GM12872 (cell line): ENCODE measurements at regions not wholly inside any gene's neighbourhood (a gene's known extent, or its start where the extent isn't known, plus 50 kb on each side); places are given as distances from the start of the nearest gene placed in this dataset.

ENCODE experiments used
- TF ChIP-seq, protein P1 (sequence below): IDR thresholded peaks from 3 replicates; pipeline ENCODE4 v1.5.1; 2011; ENCODE audit warnings: low read depth, mild to moderate bottlenecking, low read length, moderate library complexity; ENCODE audit not compliant: insufficient read depth

DNA sequence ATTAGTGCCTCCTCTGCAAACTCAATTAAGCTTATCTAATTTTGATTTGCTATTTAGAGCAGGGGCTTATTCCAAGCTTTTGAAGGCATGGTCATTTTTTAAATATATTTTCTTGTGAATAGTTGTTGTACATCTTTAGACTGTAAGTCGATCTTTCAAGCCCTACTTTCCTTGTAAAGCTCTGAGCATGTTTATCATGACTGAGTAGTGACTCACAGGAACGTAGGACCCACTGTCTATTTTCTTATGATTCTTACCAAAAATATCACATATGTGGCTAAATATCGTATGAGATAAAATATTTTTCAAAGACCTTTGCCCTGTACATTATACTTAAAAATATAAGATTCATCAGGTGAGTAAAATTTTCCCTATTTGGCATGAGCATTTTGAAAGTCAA is 440.4 kb upstream of the GRIN3A start:
- TF ChIP-seq, protein P1, sequence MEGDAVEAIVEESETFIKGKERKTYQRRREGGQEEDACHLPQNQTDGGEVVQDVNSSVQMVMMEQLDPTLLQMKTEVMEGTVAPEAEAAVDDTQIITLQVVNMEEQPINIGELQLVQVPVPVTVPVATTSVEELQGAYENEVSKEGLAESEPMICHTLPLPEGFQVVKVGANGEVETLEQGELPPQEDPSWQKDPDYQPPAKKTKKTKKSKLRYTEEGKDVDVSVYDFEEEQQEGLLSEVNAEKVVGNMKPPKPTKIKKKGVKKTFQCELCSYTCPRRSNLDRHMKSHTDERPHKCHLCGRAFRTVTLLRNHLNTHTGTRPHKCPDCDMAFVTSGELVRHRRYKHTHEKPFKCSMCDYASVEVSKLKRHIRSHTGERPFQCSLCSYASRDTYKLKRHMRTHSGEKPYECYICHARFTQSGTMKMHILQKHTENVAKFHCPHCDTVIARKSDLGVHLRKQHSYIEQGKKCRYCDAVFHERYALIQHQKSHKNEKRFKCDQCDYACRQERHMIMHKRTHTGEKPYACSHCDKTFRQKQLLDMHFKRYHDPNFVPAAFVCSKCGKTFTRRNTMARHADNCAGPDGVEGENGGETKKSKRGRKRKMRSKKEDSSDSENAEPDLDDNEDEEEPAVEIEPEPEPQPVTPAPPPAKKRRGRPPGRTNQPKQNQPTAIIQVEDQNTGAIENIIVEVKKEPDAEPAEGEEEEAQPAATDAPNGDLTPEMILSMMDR: no peak

DNA sequence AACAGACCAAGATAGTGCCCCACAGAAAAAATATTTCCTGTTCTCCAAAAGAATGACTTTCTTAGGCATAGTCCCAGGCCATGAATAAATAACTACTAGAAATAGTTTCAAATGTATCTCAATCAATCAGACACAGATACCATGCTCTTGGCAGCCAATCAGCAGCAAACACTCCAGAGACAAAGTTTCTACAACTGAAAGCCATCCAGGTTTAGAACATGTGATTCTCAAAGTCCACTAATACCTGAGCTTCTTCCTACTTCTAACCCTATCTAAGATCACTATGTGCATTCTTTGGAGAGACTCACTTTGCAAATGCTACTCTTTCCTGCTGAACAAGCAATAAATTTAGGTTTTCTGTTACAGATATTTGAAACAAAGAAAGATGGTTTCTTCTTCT is 425.8 kb upstream of the GRIN3A start:
- TF ChIP-seq, protein P1: no peak

DNA sequence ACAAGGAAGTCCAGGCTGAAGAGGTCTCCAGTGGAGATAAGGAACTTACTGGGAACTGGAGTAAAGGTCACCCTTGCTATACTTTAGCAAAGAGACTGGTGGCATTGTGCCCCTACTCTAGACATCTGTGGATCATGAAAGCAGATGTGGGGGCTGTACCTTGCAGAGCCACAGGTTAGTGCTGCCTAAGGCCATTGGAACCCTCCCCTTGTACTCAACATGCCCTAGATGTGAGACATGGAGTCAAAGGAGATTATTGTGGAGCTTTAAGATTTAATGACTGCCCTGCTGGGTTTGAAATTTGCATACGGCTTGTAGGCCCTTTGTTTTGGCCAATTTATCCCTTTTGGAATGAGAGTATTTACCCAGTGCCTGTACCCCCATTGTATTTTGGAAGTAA is 397.3 kb upstream of the GRIN3A start:
- TF ChIP-seq, protein P1: no peak

DNA sequence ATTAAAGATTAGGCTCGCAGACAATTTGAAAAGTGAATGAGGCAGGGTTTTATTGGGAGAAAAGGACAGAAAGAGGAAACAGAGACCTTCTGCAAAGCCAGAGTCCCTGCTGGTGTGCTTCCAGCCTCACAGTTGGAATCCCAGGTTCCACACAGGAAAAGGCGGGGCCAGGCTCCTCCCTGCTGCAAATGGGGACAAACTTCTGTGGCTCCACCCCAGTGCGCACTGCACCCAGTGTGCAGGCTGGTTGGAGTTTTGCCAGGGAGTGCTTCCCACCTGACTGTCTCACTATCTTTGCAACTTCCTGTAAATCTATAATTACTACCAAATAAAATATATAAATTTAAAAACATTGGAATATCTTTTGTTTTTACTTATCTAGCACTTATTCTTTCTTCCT is 386.0 kb upstream of the GRIN3A start:
- TF ChIP-seq, protein P1: no peak

DNA sequence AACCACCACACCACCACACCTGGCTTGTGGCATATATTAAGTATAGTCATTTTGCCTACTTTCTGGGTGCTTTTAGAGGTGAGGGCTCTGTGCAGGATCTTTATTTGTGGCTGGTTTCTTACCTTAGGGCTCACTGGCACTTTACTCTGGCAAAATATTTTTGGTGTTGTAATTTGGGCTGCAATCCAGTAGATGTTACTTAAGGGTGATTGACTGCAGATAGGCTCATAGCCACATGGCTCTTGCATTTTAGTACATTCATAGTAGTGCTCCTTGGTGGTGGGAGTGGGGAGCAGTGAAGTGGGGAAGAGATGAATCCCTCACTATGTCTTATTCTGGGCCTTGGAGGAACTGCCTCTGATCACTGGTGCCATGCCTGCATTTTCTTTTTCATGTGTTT is 376.1 kb upstream of the GRIN3A start:
- TF ChIP-seq, protein P1: no peak

DNA sequence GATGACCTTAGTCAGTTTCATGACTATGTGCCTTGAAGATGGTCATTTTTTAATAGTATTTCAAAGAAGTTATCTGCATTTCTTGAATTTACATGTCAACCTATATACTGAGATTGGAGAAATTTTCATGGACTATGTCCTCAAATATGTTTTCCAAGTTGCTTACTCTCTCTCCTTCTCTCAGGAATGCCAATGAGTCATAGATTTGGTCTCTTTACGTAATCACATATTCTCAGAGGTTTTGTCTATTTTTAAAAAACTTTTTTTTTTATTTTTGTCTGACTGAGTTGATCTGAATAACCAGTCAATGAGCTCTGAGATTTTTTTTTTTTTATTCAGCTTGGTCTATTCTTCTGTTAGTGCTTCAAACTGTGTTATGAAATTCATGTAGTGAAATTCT is 374.7 kb upstream of the GRIN3A start:
- TF ChIP-seq, protein P1: no peak

DNA sequence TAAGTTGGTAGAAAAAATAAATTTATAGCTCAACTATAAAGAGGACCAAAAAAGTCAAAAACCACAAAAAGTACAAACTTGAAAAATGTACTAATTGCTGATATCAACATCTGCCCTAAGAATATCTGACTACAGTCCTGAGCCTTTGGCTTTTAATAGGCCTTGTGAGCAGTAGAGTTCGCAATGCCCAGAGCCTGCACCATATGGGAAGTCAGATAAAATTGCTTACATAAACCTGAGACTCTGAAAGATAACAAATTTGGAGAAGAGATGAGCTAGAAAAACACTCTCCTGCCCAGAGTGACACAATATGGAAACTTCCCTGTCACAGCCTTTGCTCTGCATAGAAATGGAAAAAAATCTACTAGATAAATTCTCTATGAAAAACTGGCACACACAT is 368.0 kb upstream of the GRIN3A start:
- TF ChIP-seq, protein P1: no peak

DNA sequence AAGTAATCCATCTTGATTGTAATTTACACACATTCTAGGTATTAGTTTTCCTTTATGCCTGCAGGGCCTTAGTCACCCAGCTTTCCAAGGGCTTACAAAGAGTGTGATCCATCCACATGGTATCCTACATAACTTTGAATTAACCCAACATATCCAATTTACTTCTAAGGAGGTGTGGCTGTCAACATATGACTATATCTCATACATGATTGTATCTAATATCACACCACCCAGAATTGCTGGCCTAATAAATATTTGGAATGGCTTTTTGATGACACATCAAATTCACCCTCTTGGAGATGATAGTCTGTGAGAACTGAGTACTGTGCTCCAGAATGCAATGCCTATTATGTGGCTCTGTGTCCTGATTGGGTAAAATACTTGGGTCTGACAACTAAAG is 363.3 kb upstream of the GRIN3A start:
- TF ChIP-seq, protein P1: no peak
